Skeletal muscle tissue (tissue), 3 donors: ENCODE measurements at regions not wholly inside any gene's neighbourhood (a gene's known extent, or its start where the extent isn't known, plus 50 kb on each side); places are given as distances from the start of the nearest gene placed in this dataset.
"Not testable (repeated sequence)": the region's sequence is repeated elsewhere in the genome, so short reads cannot be mapped to it uniquely, and the experiment has no call there.

Source experiments
- H3K27ac ChIP-seq: one replicate; pipeline ENCODE4 v1.7.0; 2013; ENCODE audit warnings: mild to moderate bottlenecking, low read depth, low read length, inconsistent platforms
- H3K27me3 ChIP-seq, 3 donors: one replicate each; pipeline ENCODE4 v1.7.0; 2013; ENCODE audit warnings: low read length in 3 of 3; ENCODE audit not compliant: control insufficient read depth in 3 of 3, insufficient read depth in 3 of 3
- H3K36me3 ChIP-seq, 3 donors: one replicate each; pipeline ENCODE4 v1.7.0; 2013; ENCODE audit warnings: low read length in 3 of 3; ENCODE audit not compliant: control insufficient read depth in 3 of 3, insufficient read depth in 3 of 3
- H3K4me1 ChIP-seq, 3 donors: one replicate each; pipeline ENCODE4 v1.7.0; 2013; ENCODE audit warnings: low read length in 3 of 3, mild to moderate bottlenecking in 3 of 3; ENCODE audit not compliant: control insufficient read depth in 3 of 3, insufficient read depth in 3 of 3
- H3K4me3 ChIP-seq, 3 donors: one replicate each; pipeline ENCODE4 v1.7.0; 2013; ENCODE audit warnings: low read length in 3 of 3
- H3K9ac ChIP-seq, 3 donors: one replicate each; pipeline ENCODE4 v1.7.0; 2013; ENCODE audit warnings: low read length in 3 of 3, mild to moderate bottlenecking in 3 of 3, moderate library complexity in 2 of 3, low read depth in 1 of 3
- H3K9me3 ChIP-seq, 3 donors: one replicate each; pipeline ENCODE4 v1.7.0; 2013; ENCODE audit warnings: low read length in 3 of 3; ENCODE audit not compliant: control insufficient read depth in 3 of 3
- donor health status: Osteomylitis.

GRCh38 chr2:16420421-16420820 is 245.2 kb downstream of the CYRIA start:
- Histone ChIP-seq H3K27me3 (peaks cover 0 to 2% (median 0%) of the 10 kb centered on the region in 3 donors), H3K36me3 (no peaks in the 10 kb centered on the region), H3K9ac (no peak overlapping the region), H3K4me3 (no peak overlapping the region), H3K27ac (no peak overlapping the region), H3K9me3 (no peaks in the 10 kb centered on the region), H3K4me1 (peaks cover 0 to 2% (median 0%) of the 10 kb centered on the region in 3 donors)

GRCh38 chr2:16417726-16418125 is 247.9 kb downstream of the CYRIA start:
- no peaks in the 10 kb centered on the region for H3K9me3 ChIP-seq
- H3K4me3 ChIP-seq, result no peak overlapping the region
- no peak overlapping the region for H3K27ac ChIP-seq
- peaks cover 0 to 2% (median 0%) of the 10 kb centered on the region in 3 donors for H3K27me3 ChIP-seq
- H3K36me3 ChIP-seq, result no peaks in the 10 kb centered on the region
- no peak overlapping the region for H3K9ac ChIP-seq
- H3K4me1 ChIP-seq, result peaks cover 0 to 8% (median 5%) of the 10 kb centered on the region in 3 donors

- Histone ChIP-seq H3K4me1 (peaks cover 0 to 8% (median 5%) of the 10 kb centered on the region in 3 donors), H3K27me3 (peaks cover 0 to 2% (median 0%) of the 10 kb centered on the region in 3 donors), H3K9me3 (no peaks in the 10 kb centered on the region), H3K36me3 (no peaks in the 10 kb centered on the region), H3K9ac (no peak overlapping the region), H3K27ac (no peak overlapping the region), H3K4me3 (no peak overlapping the region)
These were observed 249.0 kb downstream of the CYRIA start for GRCh38 chr2:16416651-16417050.

GRCh38 chr2:16415861-16416260 is 249.8 kb downstream of the CYRIA start:
- H3K4me1 ChIP-seq, H3K36me3 ChIP-seq, H3K9ac ChIP-seq, H3K27me3 ChIP-seq, H3K9me3 ChIP-seq, H3K4me3 ChIP-seq, H3K27ac ChIP-seq: not testable (repeated sequence)

- no peaks in the 10 kb centered on the region for H3K36me3 ChIP-seq
- peak overlapping the region; percentile 54 for H3K27ac ChIP-seq
- H3K9me3 ChIP-seq, result no peaks in the 10 kb centered on the region
- peaks cover 0 to 8% (median 5%) of the 10 kb centered on the region in 3 donors for H3K4me1 ChIP-seq
- H3K4me3 ChIP-seq, result no peak overlapping the region
- no peak overlapping the region for H3K9ac ChIP-seq
- H3K27me3 ChIP-seq, result no peaks in the 10 kb centered on the region
These were observed 251.7 kb downstream of the CYRIA start for GRCh38 chr2:16413947-16414346.

GRCh38 chr2:16413285-16413684 is 252.3 kb downstream of the CYRIA start:
- H3K9me3 ChIP-seq, result no peaks in the 10 kb centered on the region
- H3K4me3 ChIP-seq, result no peak overlapping the region
- peak overlapping the region; percentile 54 for H3K27ac ChIP-seq
- H3K4me1 ChIP-seq, result peaks cover 2 to 8% (median 5%) of the 10 kb centered on the region in 3 donors
- no peak overlapping the region for H3K9ac ChIP-seq
- H3K36me3 ChIP-seq, result no peaks in the 10 kb centered on the region
- no peaks in the 10 kb centered on the region for H3K27me3 ChIP-seq

GRCh38 chr2:16412321-16413030 is 253.2 kb downstream of the CYRIA start:
- H3K36me3 ChIP-seq, result no peaks in the 10 kb centered on the region
- H3K27me3 ChIP-seq, result no peaks in the 10 kb centered on the region
- H3K9me3 ChIP-seq, result no peaks in the 10 kb centered on the region
- peak overlapping the region; percentile 54 for H3K27ac ChIP-seq
- no peak overlapping the region for H3K4me3 ChIP-seq
- no peak overlapping the region for H3K9ac ChIP-seq
- H3K4me1 ChIP-seq, result peaks cover 4 to 11% (median 5%) of the 10 kb centered on the region in 3 donors

GRCh38 chr2:16411788-16412187 is 253.8 kb downstream of the CYRIA start:
- Histone ChIP-seq H3K27ac (no peak overlapping the region), H3K36me3 (no peaks in the 10 kb centered on the region), H3K27me3 (no peaks in the 10 kb centered on the region), H3K9ac (no peak overlapping the region), H3K9me3 (no peaks in the 10 kb centered on the region), H3K4me1 (peaks cover 5 to 11% (median 5%) of the 10 kb centered on the region in 3 donors), H3K4me3 (no peak overlapping the region)

GRCh38 chr2:16409849-16410248 is 255.8 kb downstream of the CYRIA start:
- peaks cover 5 to 11% (median 5%) of the 10 kb centered on the region in 3 donors for H3K4me1 ChIP-seq

GRCh38 chr2:16409006-16409390 is 256.6 kb downstream of the CYRIA start:
- H3K4me1 ChIP-seq, result peaks cover 5 to 11% (median 5%) of the 10 kb centered on the region in 3 donors
- H3K27ac ChIP-seq, result no peak overlapping the region
- H3K27me3 ChIP-seq, result no peaks in the 10 kb centered on the region
- H3K36me3 ChIP-seq, result no peaks in the 10 kb centered on the region
- no peak overlapping the region for H3K9ac ChIP-seq
- no peaks in the 10 kb centered on the region for H3K9me3 ChIP-seq
- H3K4me3 ChIP-seq, result no peak overlapping the region

More at GRCh38 chr2:16409849-16410248, 255.8 kb downstream of the CYRIA start:
- Histone ChIP-seq H3K27ac (no peak overlapping the region), H3K36me3 (no peaks in the 10 kb centered on the region), H3K9ac (no peak overlapping the region), H3K27me3 (no peaks in the 10 kb centered on the region), H3K9me3 (no peaks in the 10 kb centered on the region), H3K4me3 (no peak overlapping the region)
